Tibial nerve (tissue), 4 donors: ENCODE measurements at regions not wholly inside any gene's neighbourhood (a gene's known extent, or its start where the extent isn't known, plus 50 kb on each side); places are given as distances from the start of the nearest gene placed in this dataset.

ENCODE experiments used
- CTCF ChIP-seq, 5 experiments: fragments of 200-600 bp in 3 of 5; fragments of 450-650 bp in 2 of 5; sonication (generic) in 3 of 5; IDR thresholded peaks; one replicate each; pipeline ENCODE4 v1.5.1; 2016 to 2019; ENCODE audit warnings: antibody characterized with exemption in 5 of 5, mild to moderate bottlenecking in 3 of 5, moderate library complexity in 2 of 5
- EP300 ChIP-seq, 2 donors: sonication (generic); formaldehyde crosslinking; IDR thresholded peaks; one replicate each; pipeline ENCODE4 v1.6.1; 2017; ENCODE audit warnings: antibody characterized with exemption in 2 of 2, mild to moderate bottlenecking in 1 of 2
- POLR2A ChIP-seq, 2 donors: fragments of 450-650 bp; IDR thresholded peaks; one replicate each; pipeline ENCODE4 v1.6.1; 2017; ENCODE audit warnings: antibody characterized with exemption in 2 of 2, mild to moderate bottlenecking in 2 of 2, moderate library complexity in 2 of 2

DNA sequence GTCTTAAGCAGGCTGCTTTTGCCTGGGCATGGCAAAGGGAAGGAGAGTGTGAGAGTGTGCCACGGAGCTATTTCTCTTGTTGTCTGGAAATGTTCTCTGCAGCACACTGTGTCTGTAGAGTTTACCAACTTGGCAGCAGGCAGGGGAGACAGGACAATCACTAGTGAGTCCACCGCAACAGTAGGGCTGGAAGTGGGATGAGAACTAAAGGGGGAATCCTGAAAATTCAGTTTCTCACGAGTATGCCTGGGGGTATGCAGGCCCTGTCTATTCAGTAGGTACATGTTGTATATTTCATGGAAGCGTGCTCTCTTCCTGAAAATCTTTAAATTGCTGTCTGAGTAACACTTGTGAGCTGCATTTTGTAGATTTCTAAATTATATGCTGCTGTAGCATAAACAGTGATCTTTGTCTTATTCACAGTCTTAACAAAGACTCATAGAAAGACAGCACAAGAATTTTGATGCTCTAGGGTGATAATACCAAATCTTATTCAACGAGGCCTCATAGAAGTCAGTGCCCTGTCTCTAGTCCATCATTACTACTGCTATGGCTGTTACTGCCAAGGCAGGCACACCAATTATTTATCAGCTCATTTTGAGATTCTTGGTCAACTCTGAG, 200.4 kb upstream of the LEF1 start:
- TF ChIP-seq POLR2A (IDR thresholded peaks at IDR 0.05) (no peak), CTCF (IDR thresholded peaks at IDR 0.05) (no peak), EP300 (IDR thresholded peaks at IDR 0.05) (no peak)
